ENCODE measurements at regions not wholly inside any gene's neighbourhood (a gene's known extent, or its start where the extent isn't known, plus 50 kb on each side); places are given as distances from the start of the nearest gene placed in this dataset.

- no peak for TF ChIP-seq ATF2 (IDR thresholded peaks at IDR 0.05; ENCODE audit: low read length)
Observed at GRCh38 chr5:58156973-58157701, 302.7 kb downstream of the PLK2 start (continued).

Data from H1 (cell line).